ENCODE measurements at regions not wholly inside any gene's neighbourhood (a gene's known extent, or its start where the extent isn't known, plus 50 kb on each side); places are given as distances from the start of the nearest gene placed in this dataset.

DNA sequence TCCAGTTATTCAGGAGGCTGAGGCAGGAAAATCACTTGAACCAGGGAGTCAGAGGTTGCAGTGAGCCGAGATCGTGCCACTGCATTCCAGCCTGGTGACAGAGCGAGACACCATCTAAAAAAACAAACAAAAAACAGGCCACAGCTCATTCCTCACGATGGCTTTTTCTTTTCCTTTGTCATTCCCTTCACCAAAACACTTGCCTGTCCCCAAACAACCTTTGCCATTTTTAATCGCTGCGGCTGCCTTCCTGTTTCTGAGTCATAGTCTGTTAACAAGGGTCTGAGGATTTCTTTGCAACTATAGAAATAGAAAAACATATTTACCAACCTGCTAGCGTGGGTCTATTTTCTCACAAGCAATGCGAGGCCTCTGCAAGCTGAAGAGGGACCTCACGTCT, 123.0 kb upstream of the FSTL4 start:
- TF ChIP-seq EZH2 (IDR thresholded peaks at IDR 0.05; ENCODE audit: low read length): no peak
- TF ChIP-seq, protein P1, sequence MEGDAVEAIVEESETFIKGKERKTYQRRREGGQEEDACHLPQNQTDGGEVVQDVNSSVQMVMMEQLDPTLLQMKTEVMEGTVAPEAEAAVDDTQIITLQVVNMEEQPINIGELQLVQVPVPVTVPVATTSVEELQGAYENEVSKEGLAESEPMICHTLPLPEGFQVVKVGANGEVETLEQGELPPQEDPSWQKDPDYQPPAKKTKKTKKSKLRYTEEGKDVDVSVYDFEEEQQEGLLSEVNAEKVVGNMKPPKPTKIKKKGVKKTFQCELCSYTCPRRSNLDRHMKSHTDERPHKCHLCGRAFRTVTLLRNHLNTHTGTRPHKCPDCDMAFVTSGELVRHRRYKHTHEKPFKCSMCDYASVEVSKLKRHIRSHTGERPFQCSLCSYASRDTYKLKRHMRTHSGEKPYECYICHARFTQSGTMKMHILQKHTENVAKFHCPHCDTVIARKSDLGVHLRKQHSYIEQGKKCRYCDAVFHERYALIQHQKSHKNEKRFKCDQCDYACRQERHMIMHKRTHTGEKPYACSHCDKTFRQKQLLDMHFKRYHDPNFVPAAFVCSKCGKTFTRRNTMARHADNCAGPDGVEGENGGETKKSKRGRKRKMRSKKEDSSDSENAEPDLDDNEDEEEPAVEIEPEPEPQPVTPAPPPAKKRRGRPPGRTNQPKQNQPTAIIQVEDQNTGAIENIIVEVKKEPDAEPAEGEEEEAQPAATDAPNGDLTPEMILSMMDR (optimal IDR thresholded peaks at IDR 0.05 in 1 of 3, IDR thresholded peaks at IDR 0.05 in 1 of 3, conservative IDR thresholded peaks at IDR 0.05 in 1 of 3; ENCODE audit: extremely low read depth in 1 of 3, insufficient read depth in 2 of 3, low read length in 3 of 3): no peak
